ENCODE measurements at regions not wholly inside any gene's neighbourhood (a gene's known extent, or its start where the extent isn't known, plus 50 kb on each side); places are given as distances from the start of the nearest gene placed in this dataset.
A peak's percentile ranks its signal among the peaks of the same experiment; 100 is the strongest.

GRCh38 chr14:98786456-98786855 is 485.5 kb downstream of the BCL11B start:
- intact Hi-C loops (cut with DNase I) = no loop called here
- H3K4me1 ChIP-seq = no peaks in the 10 kb centered on the region
- H3K36me3 ChIP-seq = no peaks in the 10 kb centered on the region
- no peaks in the 10 kb centered on the region for H3K27me3 ChIP-seq
- H3K4me3 ChIP-seq = no peak overlapping the region
- 62% methylated on average over 4 of the region's 4 CpGs for WGBS
- H3K9me3 ChIP-seq = no peaks in the 10 kb centered on the region
- TF ChIP-seq POLR2A (IDR thresholded peaks at IDR 0.05; ENCODE audit: low read depth) (no peak), EP300 (IDR thresholded peaks at IDR 0.05) (no peak), POLR2AphosphoS5 (IDR thresholded peaks at IDR 0.05) (no peak), CTCF (IDR thresholded peaks at IDR 0.05) (no peak)
- DNase-seq (ENCODE audit: extremely low spot score) = peak; percentile 74
- H3K27ac ChIP-seq (replicated peaks in 1 of 4) = no peak overlapping the region

- intact Hi-C loops (cut with DNase I) = no loop called here
- Histone ChIP-seq H3K4me1 (no peaks in the 10 kb centered on the region), H3K4me3 (no peak overlapping the region), H3K9me3 (peaks cover 0 to 17% (median 9%) of the 10 kb centered on the region in 4 donors), H3K27ac (replicated peaks in 1 of 4) (no peak overlapping the region), H3K36me3 (no peaks in the 10 kb centered on the region), H3K27me3 (no peaks in the 10 kb centered on the region)
- DNase-seq (ENCODE audit: extremely low spot score) = no peak
- TF ChIP-seq POLR2AphosphoS5 (IDR thresholded peaks at IDR 0.05) (no peak), CTCF (IDR thresholded peaks at IDR 0.05) (no peak), POLR2A (IDR thresholded peaks at IDR 0.05; ENCODE audit: low read depth) (no peak), EP300 (IDR thresholded peaks at IDR 0.05) (no peak)
- 92% methylated on average over 3 of the region's 3 CpGs for WGBS
Measured at GRCh38 chr14:98791661-98792060, 480.3 kb downstream of the BCL11B start.

- no peak overlapping the region for H3K4me3 ChIP-seq
- peaks cover 0 to 17% (median 9%) of the 10 kb centered on the region in 4 donors for H3K9me3 ChIP-seq
- TF ChIP-seq CTCF (IDR thresholded peaks at IDR 0.05) = no peak
- TF ChIP-seq EP300 (IDR thresholded peaks at IDR 0.05) = no peak
- TF ChIP-seq POLR2A (IDR thresholded peaks at IDR 0.05; ENCODE audit: low read depth) = no peak
- no peak for TF ChIP-seq POLR2AphosphoS5 (IDR thresholded peaks at IDR 0.05)
- H3K27me3 ChIP-seq = no peaks in the 10 kb centered on the region
- H3K36me3 ChIP-seq = no peaks in the 10 kb centered on the region
- intact Hi-C loops (cut with DNase I) = no loop called here
- no peak overlapping the region for H3K27ac ChIP-seq (replicated peaks in 1 of 4)
- WGBS = 83% methylated on average over 1 of the region's 1 CpG
- no peaks in the 10 kb centered on the region for H3K4me1 ChIP-seq
- DNase-seq (ENCODE audit: extremely low spot score) = no peak
Measured at GRCh38 chr14:98792171-98792570, 479.8 kb downstream of the BCL11B start.

- TF ChIP-seq CTCF (IDR thresholded peaks at IDR 0.05) (no peak), POLR2A (IDR thresholded peaks at IDR 0.05; ENCODE audit: low read depth) (no peak), POLR2AphosphoS5 (IDR thresholded peaks at IDR 0.05) (no peak), EP300 (IDR thresholded peaks at IDR 0.05) (no peak)
- Histone ChIP-seq H3K27me3 (no peaks in the 10 kb centered on the region), H3K36me3 (no peaks in the 10 kb centered on the region), H3K4me3 (no peak overlapping the region), H3K9me3 (peaks cover 0 to 17% (median 9%) of the 10 kb centered on the region in 4 donors), H3K4me1 (peaks cover 0 to 8% (median 5%) of the 10 kb centered on the region in 4 donors), H3K27ac (replicated peaks in 1 of 4) (no peak overlapping the region)
- 56% methylated on average over 4 of the region's 4 CpGs for WGBS
- intact Hi-C loops (cut with DNase I) = no loop called here
- DNase-seq (ENCODE audit: extremely low spot score) = no peak
Measured at GRCh38 chr14:98798099-98798498, 473.9 kb downstream of the BCL11B start.

GRCh38 chr14:98799891-98800290 is 472.1 kb downstream of the BCL11B start:
- WGBS = 33% methylated on average over 4 of the region's 4 CpGs
- H3K27me3 ChIP-seq = no peaks in the 10 kb centered on the region
- no peak for TF ChIP-seq CTCF (IDR thresholded peaks at IDR 0.05)
- TF ChIP-seq POLR2AphosphoS5 (IDR thresholded peaks at IDR 0.05) = no peak
- TF ChIP-seq EP300 (IDR thresholded peaks at IDR 0.05) = no peak
- TF ChIP-seq POLR2A (IDR thresholded peaks at IDR 0.05; ENCODE audit: low read depth) = no peak
- H3K36me3 ChIP-seq = no peaks in the 10 kb centered on the region
- peaks cover 0 to 8% (median 5%) of the 10 kb centered on the region in 4 donors for H3K4me1 ChIP-seq
- intact Hi-C loops (cut with DNase I) = no loop called here
- H3K27ac ChIP-seq (replicated peaks in 1 of 4) = no peak overlapping the region
- no peak for DNase-seq (ENCODE audit: extremely low spot score)
- H3K9me3 ChIP-seq = peaks cover 0 to 2% (median under 1%) of the 10 kb centered on the region in 4 donors
- no peak overlapping the region for H3K4me3 ChIP-seq
